Trophoblast cell (in vitro differentiated cells and primary cell): ENCODE measurements at regions not wholly inside any gene's neighbourhood (a gene's known extent, or its start where the extent isn't known, plus 50 kb on each side); places are given as distances from the start of the nearest gene placed in this dataset.

Source experiments
- DNase-seq, 2 donors: peaks; one replicate each; pipeline ENCODE4 v3.0.0-alpha.2; 2016
- H2AFZ ChIP-seq: 2 replicates; pipeline ENCODE4 v1.6.1; 2013; ENCODE audit warnings: low read length, moderate library complexity, mild to moderate bottlenecking; ENCODE audit not compliant: insufficient read depth, poor library complexity
- H2AK5ac ChIP-seq: 2 replicates; pipeline ENCODE4 v1.6.1; 2013; ENCODE audit warnings: mild to moderate bottlenecking, low read length
- H2BK120ac ChIP-seq: 2 replicates; pipeline ENCODE4 v1.6.1; 2013; ENCODE audit warnings: low read length, mild to moderate bottlenecking, moderate library complexity; ENCODE audit not compliant: insufficient read depth, poor library complexity
- H2BK12ac ChIP-seq: 2 replicates; pipeline ENCODE4 v1.6.1; 2013; ENCODE audit warnings: mild to moderate bottlenecking, low read length, moderate library complexity
- H2BK5ac ChIP-seq: 2 replicates; pipeline ENCODE4 v1.6.1; 2013; ENCODE audit warnings: low read length, low read depth, moderate library complexity, mild to moderate bottlenecking; ENCODE audit not compliant: poor library complexity
- H3K14ac ChIP-seq: 2 replicates; pipeline ENCODE4 v1.6.1; 2013; ENCODE audit warnings: mild to moderate bottlenecking, low read length
- H3K18ac ChIP-seq: 2 replicates; pipeline ENCODE4 v1.6.1; 2013; ENCODE audit warnings: mild to moderate bottlenecking, low read length
- H3K23ac ChIP-seq: 2 replicates; pipeline ENCODE4 v1.6.1; 2013; ENCODE audit warnings: low read length
- H3K27ac ChIP-seq: 2 replicates; pipeline ENCODE4 v1.5.1; 2013; ENCODE audit warnings: low read depth, mild to moderate bottlenecking, inconsistent platforms, low read length, moderate library complexity
- H3K27me3 ChIP-seq: 2 replicates; pipeline ENCODE4 v1.6.1; 2013; ENCODE audit warnings: inconsistent platforms, mild to moderate bottlenecking, low read length, moderate library complexity; ENCODE audit not compliant: insufficient read depth
- H3K36me3 ChIP-seq, 2 experiments: 1 replicate in 1 of 2; 2 replicates in 1 of 2; pipeline ENCODE4 v1.6.1; 2013; ENCODE audit warnings: low read length in 2 of 2, mild to moderate bottlenecking in 2 of 2, moderate library complexity in 1 of 2; ENCODE audit not compliant: insufficient read depth in 2 of 2, control insufficient read depth in 1 of 2
- H3K4ac ChIP-seq: 2 replicates; pipeline ENCODE4 v1.6.1; 2013; ENCODE audit warnings: low read depth, mild to moderate bottlenecking, low read length, moderate library complexity
- H3K4me1 ChIP-seq, 2 experiments: 1 replicate in 1 of 2; 2 replicates in 1 of 2; pipeline ENCODE4 v1.6.1; 2013; ENCODE audit warnings: low read length in 2 of 2, mild to moderate bottlenecking in 2 of 2, moderate library complexity in 1 of 2; ENCODE audit not compliant: insufficient read depth in 2 of 2, control insufficient read depth in 1 of 2
- H3K4me2 ChIP-seq: 2 replicates; pipeline ENCODE4 v1.6.1; 2013; ENCODE audit warnings: inconsistent platforms, mild to moderate bottlenecking, low read length, moderate library complexity
- H3K4me3 ChIP-seq: 2 replicates; pipeline ENCODE4 v1.5.1; 2013; ENCODE audit warnings: mild to moderate bottlenecking, low read depth, low read length, inconsistent platforms
- H3K79me1 ChIP-seq: one replicate; pipeline ENCODE4 v1.6.1; 2013; ENCODE audit warnings: low read length
- H3K79me2 ChIP-seq: 2 replicates; pipeline ENCODE4 v1.6.1; 2013; ENCODE audit warnings: low read length, mild to moderate bottlenecking; ENCODE audit not compliant: control insufficient read depth, insufficient read depth, poor library complexity
- H3K9ac ChIP-seq: 2 replicates; pipeline ENCODE4 v1.6.1; 2013; ENCODE audit warnings: mild to moderate bottlenecking, low read length
- H3K9me3 ChIP-seq: 2 replicates; pipeline ENCODE4 v1.6.1; 2013; ENCODE audit warnings: low read depth, mild to moderate bottlenecking, control low read depth, inconsistent platforms, low read length; ENCODE audit not compliant: insufficient read depth
- H4K12ac ChIP-seq: 2 replicates; pipeline ENCODE4 v1.6.1; 2013; ENCODE audit warnings: low read depth, mild to moderate bottlenecking, low read length, moderate library complexity
- H4K8ac ChIP-seq: 2 replicates; pipeline ENCODE4 v1.6.1; 2013; ENCODE audit warnings: low read depth, mild to moderate bottlenecking, low read length, moderate library complexity
- H4K91ac ChIP-seq: one replicate; pipeline ENCODE4 v1.6.1; 2013; ENCODE audit warnings: low read depth, mild to moderate bottlenecking, low read length, moderate library complexity
- WGBS: extraction: QIAGEN DNeasy Blood & Tissue Kit; methylation state at CpG from one replicate; pipeline ENCODE4 v1.1.7; 2013; ENCODE audit warnings: missing lambda C conversion rate; ENCODE audit not compliant: insufficient read length, insufficient coverage; ENCODE audit errors: extremely low coverage; 5-methylcytosine and 5-hydroxymethylcytosine counted together

DNA sequence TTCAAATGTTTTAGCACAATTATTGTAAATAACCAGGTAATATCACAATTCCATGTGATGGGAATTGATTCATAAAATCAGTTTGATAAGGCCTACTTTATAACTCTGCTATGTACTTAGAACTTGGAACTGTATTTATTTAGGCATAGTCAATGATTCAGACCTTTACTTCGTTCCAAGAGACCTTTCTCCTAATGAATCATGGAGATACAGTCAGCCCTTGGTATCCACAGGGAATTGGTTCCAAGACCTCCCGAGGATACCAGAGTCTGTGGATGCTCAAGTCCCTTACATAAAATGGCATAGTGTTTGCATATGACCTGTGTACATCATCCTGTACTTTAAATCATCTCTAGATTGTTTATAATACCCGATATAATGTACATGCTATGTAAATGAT is 60.8 kb upstream of the UMPS start:
- no peak overlapping the region for H4K8ac ChIP-seq
- no peak overlapping the region for H3K9ac ChIP-seq

DNA sequence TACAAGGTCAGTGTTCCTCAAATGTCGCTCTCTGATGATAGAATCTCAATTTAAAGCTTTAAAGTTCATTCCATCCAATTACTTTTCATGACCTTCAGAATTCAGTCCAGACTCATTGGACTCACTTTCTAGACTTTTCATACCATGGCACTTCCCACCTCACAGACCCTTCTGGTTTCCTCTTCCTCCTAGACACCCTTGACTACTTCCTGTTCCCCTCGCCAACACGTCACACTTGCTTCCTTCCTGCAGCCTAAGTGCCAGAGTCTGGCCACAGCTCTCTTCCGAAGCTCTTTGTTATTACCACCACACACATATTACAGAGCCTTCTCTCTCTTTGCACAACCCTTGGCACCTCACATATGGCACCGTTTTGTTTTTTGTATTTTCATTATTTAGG is 59.1 kb upstream of the UMPS start:
- no peak overlapping the region for H3K23ac ChIP-seq

More for the DNA sequence above, 60.8 kb upstream of the UMPS start:
- whole genome bisulfite sequencing: no CpG with 5 or more reads among the region's 3 CpGs
- Histone ChIP-seq H3K4me2 (no peak overlapping the region), H3K14ac (no peak overlapping the region), H3K79me2 (no peaks in the 10 kb centered on the region), H3K4ac (no peak overlapping the region), H3K9me3 (no peaks in the 10 kb centered on the region), H3K27ac (no peak overlapping the region), H3K4me1 (peaks cover 12% of the 10 kb centered on the region in 2 experiments), H3K27me3 (no peaks in the 10 kb centered on the region), H2AK5ac (no peak overlapping the region), H2BK12ac (no peak overlapping the region), H3K36me3 (peaks cover 23 to 31% of the 10 kb centered on the region in 2 experiments), H3K79me1 (no peaks in the 10 kb centered on the region), H2BK5ac (no peak overlapping the region), H2AFZ (no peak overlapping the region), H3K18ac (no peak overlapping the region), H2BK120ac (no peak overlapping the region), H3K23ac (no peak overlapping the region), H3K4me3 (no peak overlapping the region), H4K12ac (no peak overlapping the region), H4K91ac (no peak overlapping the region)
- no peak for DNase-seq

DNA sequence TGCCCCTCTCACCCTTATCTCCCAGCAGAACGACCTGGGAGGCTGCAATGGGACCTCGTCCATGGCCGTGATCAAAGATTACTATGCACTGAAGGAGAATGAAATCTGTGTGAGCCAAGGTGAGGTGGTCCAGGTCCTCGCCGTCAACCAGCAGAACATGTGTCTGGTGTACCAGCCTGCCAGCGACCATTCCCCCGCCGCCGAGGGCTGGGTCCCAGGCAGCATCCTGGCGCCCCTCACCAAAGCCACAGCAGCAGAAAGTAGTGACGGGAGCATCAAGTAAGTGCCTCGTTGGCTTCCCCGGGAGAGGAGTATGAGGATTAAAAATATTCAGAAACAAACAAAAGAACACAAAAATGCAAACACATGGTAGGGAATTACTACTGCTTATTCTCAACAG is 55.9 kb upstream of the UMPS start:
- H4K91ac ChIP-seq: no peak overlapping the region
- no peak overlapping the region for H2AK5ac ChIP-seq
- no peak overlapping the region for H2AFZ ChIP-seq
- H3K9ac ChIP-seq: no peak overlapping the region
- H3K79me2 ChIP-seq: no peaks in the 10 kb centered on the region
- no CpG with 5 or more reads among the region's 13 CpGs for WGBS
- H3K27ac ChIP-seq: no peak overlapping the region
- no peak overlapping the region for H3K4ac ChIP-seq
- no peak overlapping the region for H3K4me2 ChIP-seq
- no peak overlapping the region for H2BK5ac ChIP-seq
- no peak overlapping the region for H4K8ac ChIP-seq
- no peak for DNase-seq
- no peak overlapping the region for H2BK12ac ChIP-seq
- H4K12ac ChIP-seq: no peak overlapping the region
- peaks cover 26 to 43% of the 10 kb centered on the region in 2 experiments for H3K36me3 ChIP-seq
- H3K79me1 ChIP-seq: no peaks in the 10 kb centered on the region
- H2BK120ac ChIP-seq: no peak overlapping the region
- H3K4me1 ChIP-seq: no peaks in the 10 kb centered on the region
- H3K4me3 ChIP-seq: no peak overlapping the region
- no peaks in the 10 kb centered on the region for H3K9me3 ChIP-seq
- no peak overlapping the region for H3K23ac ChIP-seq
- H3K14ac ChIP-seq: no peak overlapping the region
- H3K18ac ChIP-seq: no peak overlapping the region
- H3K27me3 ChIP-seq: no peaks in the 10 kb centered on the region

More for the DNA sequence above, 59.1 kb upstream of the UMPS start:
- H2AK5ac ChIP-seq: no peak overlapping the region
- peaks cover 27 to 34% of the 10 kb centered on the region in 2 experiments for H3K36me3 ChIP-seq
- no peaks in the 10 kb centered on the region for H3K27me3 ChIP-seq
- H3K27ac ChIP-seq: no peak overlapping the region
- H3K9ac ChIP-seq: no peak overlapping the region
- DNase-seq: no peak
- no peak overlapping the region for H3K4me2 ChIP-seq
- no peak overlapping the region for H4K91ac ChIP-seq
- no peaks in the 10 kb centered on the region for H3K79me1 ChIP-seq
- no peaks in the 10 kb centered on the region for H3K9me3 ChIP-seq
- H4K12ac ChIP-seq: no peak overlapping the region
- H3K18ac ChIP-seq: no peak overlapping the region
- no peak overlapping the region for H3K4me3 ChIP-seq
- H3K79me2 ChIP-seq: no peaks in the 10 kb centered on the region
- H3K4me1 ChIP-seq: peaks cover 6% of the 10 kb centered on the region in 2 experiments
- no peak overlapping the region for H4K8ac ChIP-seq
- no peak overlapping the region for H3K4ac ChIP-seq
- WGBS: no CpG with 5 or more reads among the region's 5 CpGs
- no peak overlapping the region for H2BK120ac ChIP-seq
- no peak overlapping the region for H2BK12ac ChIP-seq
- no peak overlapping the region for H2BK5ac ChIP-seq
- H2AFZ ChIP-seq: no peak overlapping the region
- no peak overlapping the region for H3K14ac ChIP-seq

DNA sequence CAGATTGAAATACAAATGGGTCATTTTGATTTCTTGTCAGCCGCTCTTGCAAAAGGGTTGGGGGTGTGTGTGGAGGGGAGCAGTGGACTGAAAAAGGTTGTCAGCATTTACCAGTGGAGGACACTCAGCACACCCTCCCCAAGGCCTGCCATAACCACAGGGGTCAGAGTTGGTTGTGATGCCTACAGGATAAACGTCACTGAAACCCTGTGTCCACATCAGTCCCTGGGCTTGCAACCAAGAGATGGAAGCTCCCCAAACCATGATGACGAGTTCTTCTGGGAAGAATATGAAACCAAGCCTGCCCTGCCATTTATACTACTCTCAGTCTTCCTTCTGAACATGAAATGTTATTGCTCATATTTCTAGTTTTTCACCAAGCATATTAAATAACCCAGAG is 54.0 kb upstream of the UMPS start:
- Histone ChIP-seq H3K79me2 (no peaks in the 10 kb centered on the region), H3K4me2 (no peak overlapping the region), H4K8ac (no peak overlapping the region), H3K4ac (no peak overlapping the region), H2BK5ac (no peak overlapping the region), H3K79me1 (no peaks in the 10 kb centered on the region), H3K27me3 (no peaks in the 10 kb centered on the region), H3K18ac (no peak overlapping the region), H3K4me1 (no peaks in the 10 kb centered on the region), H4K12ac (no peak overlapping the region), H2BK12ac (no peak overlapping the region), H3K14ac (no peak overlapping the region), H2AK5ac (no peak overlapping the region), H3K23ac (no peak overlapping the region), H2BK120ac (no peak overlapping the region), H3K9me3 (no peaks in the 10 kb centered on the region), H2AFZ (no peak overlapping the region), H4K91ac (no peak overlapping the region), H3K27ac (no peak overlapping the region), H3K4me3 (no peak overlapping the region), H3K9ac (no peak overlapping the region), H3K36me3 (peaks cover 27 to 38% of the 10 kb centered on the region in 2 experiments)
- no peak for DNase-seq
- WGBS: no CpG with 5 or more reads among the region's 3 CpGs
